GM18868 (cell line): ENCODE measurements at regions not wholly inside any gene's neighbourhood (a gene's known extent, or its start where the extent isn't known, plus 50 kb on each side); places are given as distances from the start of the nearest gene placed in this dataset.

Experiments
- ATAC-seq: cut with Tn5 transposase; IDR thresholded peaks from one replicate; pipeline ENCODE4 v1.9.1; 2021; ENCODE audit warnings: mild to moderate bottlenecking, moderate library complexity; ENCODE audit not compliant: unreplicated experiment

DNA sequence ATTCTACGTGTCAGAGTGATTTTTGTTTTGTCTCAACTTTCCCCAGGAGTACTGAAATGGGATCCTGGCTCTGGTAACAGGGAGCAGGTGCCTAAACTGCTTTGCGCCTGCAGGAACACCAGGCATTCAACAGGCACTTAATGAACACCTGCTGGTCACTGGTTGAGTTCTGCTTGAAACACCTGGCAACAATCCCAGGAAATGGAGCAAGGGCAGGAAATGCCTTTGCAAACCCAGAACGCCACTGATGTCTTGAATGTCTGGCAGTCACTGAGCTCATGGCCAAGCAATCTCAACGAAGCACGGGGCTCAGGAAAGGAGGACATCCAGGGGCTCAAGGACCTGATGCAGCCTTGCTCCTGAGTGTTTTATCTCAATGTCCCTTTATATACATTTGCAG lies 360.0 kb upstream of the RAB6C start:
- ATAC-seq, result no peak

DNA sequence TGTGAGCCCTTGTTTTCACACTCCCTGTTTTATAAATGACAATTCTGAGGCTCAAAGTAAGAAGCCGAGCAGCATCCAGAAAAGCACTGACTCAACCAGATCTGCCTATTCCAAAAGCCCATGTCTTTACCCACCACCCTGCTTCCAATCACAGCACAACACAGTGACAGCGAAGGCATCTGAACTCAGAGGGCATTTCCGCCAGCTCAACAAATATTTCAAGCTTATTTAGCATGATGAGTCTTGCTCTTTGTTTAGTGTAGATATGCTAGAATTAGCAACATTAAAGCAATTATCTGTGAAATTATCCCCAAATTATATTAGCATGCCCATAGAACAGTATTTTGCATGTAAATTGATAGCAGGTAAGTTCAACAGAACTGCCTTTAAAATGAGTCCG lies 359.1 kb upstream of the RAB6C start:
- no peak for ATAC-seq

- no peak for ATAC-seq
Observed at GRCh38 chr2:129623783-129624182, 355.7 kb upstream of the RAB6C start.

DNA sequence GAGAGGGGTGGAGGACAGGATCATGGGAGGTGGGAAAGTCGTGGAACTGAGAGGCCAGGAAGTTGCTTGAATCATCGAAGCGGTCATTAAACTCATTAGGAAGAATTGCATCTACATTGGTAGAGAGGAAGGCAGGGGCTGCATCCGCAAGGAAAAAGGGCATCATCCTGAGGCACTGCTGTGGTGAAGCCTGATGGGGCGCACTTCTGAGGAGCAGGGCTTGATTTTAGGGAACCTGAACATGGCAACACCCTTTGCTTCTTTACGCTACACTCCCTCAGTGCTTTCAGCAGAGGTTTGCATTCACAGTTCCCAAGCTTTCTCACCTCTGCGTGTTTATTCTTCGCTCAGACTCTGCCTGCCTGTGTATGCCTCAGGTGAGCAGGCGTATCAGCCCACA lies 352.0 kb upstream of the RAB6C start:
- ATAC-seq, result no peak

- ATAC-seq, result no peak
Observed at GRCh38 chr2:129636692-129637091, 342.8 kb upstream of the RAB6C start.

- ATAC-seq, result no peak
Observed at GRCh38 chr2:129641371-129641770, 338.1 kb upstream of the RAB6C start.

- no peak for ATAC-seq
Observed at GRCh38 chr2:129642526-129643043, 336.9 kb upstream of the RAB6C start.

GRCh38 chr2:129645335-129645734 lies 334.1 kb upstream of the RAB6C start:
- no peak for ATAC-seq

- no peak for ATAC-seq
Observed at GRCh38 chr2:129646107-129646506, 333.4 kb upstream of the RAB6C start.

DNA sequence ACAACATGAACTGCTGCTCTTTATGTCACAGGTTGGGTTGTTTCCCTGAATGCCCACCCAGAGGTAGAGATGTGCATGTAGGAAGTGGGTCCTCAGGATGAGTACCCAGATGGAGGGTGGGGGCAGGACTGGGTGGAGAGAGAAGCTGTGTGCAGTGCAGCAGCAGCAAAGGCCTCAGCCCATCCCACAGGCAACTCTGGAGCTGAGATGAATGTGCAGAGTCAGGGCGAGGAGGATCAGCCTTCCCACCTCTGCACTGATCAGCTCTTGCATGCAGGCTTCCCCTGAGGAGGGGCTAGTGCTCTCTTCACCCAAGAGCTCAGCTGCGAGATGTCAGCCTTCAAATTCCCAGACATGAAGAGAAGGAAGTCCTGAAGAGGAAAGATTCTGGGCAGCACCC lies 326.2 kb upstream of the RAB6C start:
- ATAC-seq, result no peak

- ATAC-seq, result no peak
Observed at GRCh38 chr2:129654331-129654730, 325.1 kb upstream of the RAB6C start.

GRCh38 chr2:129656081-129656598 lies 323.3 kb upstream of the RAB6C start:
- ATAC-seq, result no peak

DNA sequence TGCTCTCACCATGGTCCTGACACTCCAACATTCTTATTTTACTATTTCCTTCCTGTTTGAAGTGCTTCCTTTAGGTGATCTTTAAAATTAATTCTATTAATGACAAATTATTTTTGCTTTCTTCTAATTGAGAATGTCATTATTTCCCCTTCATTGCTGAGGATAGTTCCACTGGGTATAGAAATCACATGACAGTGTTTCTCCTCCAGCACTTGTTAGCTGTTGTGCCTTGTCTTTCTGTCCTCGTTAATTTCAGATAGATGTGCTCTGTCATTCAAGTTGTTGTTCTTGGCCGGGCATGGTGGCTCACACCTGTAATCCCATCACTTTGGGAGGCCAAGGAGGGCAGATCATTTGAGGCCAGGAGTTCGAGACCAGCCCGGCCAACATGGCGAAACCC lies 321.0 kb upstream of the RAB6C start:
- no peak for ATAC-seq

GRCh38 chr2:129661935-129662334 lies 317.5 kb upstream of the RAB6C start:
- no peak for ATAC-seq

GRCh38 chr2:129667577-129667976 lies 311.9 kb upstream of the RAB6C start:
- no peak for ATAC-seq

- ATAC-seq, result no peak
Observed at GRCh38 chr2:129672521-129672920, 306.9 kb upstream of the RAB6C start.

- no peak for ATAC-seq
Observed at GRCh38 chr2:129673234-129673633, 306.2 kb upstream of the RAB6C start.

DNA sequence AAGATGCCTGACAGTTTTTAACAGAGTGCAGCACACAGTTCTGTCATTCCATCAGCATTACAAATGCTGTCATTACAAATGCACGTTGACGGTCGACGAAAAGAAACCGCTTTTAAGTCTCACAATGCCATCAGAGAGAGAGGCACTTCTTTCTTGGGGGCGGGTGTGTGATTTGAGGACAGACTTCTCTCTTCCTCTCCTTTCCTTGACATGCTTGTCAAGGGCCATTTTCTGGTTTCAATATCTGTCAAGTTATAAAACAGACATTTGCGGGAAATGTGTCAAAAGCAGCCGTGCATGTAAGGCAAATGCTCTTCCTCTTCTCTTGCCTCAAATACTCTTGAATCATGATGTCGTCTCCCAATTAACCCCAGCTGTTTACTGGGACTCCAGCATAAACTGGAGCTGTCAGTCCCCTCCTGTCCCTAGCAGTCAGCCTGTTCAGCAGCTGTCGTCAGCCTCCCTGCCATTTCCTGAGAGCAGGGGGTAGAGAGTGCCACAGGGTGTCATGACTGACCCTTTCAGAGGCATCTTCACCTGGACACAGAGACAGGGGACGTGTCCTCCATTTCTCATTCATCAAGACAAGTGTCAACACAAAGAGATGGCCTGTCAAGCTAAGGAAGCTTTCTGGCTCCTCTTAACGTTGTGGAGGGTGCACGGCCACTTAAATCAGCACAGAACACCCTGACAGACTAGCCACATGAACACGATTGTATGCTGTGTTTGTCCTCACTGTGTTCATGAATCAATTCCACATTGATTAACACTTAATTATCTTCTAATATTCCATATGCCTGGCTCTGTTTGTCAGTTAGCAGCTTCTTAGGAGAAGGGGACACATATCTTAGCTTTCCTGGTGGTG lies 305.4 kb upstream of the RAB6C start:
- ATAC-seq, result no peak

GRCh38 chr2:129678751-129679150 lies 300.7 kb upstream of the RAB6C start:
- ATAC-seq, result no peak

DNA sequence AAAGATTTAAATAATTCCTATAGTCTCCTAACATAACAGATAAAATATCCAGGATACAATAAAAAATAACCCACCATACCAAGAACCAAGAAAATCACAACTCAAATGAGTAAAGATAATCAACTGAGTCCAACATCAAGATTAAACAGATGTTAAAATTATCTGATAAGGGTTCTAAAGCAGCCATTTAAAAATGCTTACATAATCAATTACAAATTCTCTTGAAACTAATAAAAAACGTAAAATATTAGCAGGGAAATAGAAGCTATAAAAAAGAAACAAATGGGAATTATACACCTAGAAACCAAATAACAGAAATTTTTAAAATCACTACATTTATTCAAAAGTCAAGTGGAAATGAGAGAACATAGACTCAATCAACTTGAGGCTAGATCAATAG lies 297.7 kb upstream of the RAB6C start:
- no peak for ATAC-seq

GRCh38 chr2:129689653-129690448 lies 289.6 kb upstream of the RAB6C start:
- no peak for ATAC-seq

- no peak for ATAC-seq
Observed at GRCh38 chr2:129695496-129695895, 284.0 kb upstream of the RAB6C start.
